Right lobe of liver (tissue), 6 donors: ENCODE measurements at regions not wholly inside any gene's neighbourhood (a gene's known extent, or its start where the extent isn't known, plus 50 kb on each side); places are given as distances from the start of the nearest gene placed in this dataset.

Experiments used
- ATAC-seq, 4 donors: fragments of 200-7000 bp; cut with Tn5 transposase; one replicate each; pipeline ENCODE4 v1.9.1; 2020; ENCODE audit warnings: mild to moderate bottlenecking in 4 of 4, moderate library complexity in 4 of 4
- DNase-seq, 3 donors: peaks; one replicate each; pipeline ENCODE4 v3.0.0-alpha.2; 2020
- H3K27ac ChIP-seq, 3 donors: fragments of 200-600 bp; one replicate each; pipeline ENCODE4 v1.8.0; 2022
- H3K27me3 ChIP-seq, 2 donors: fragments of 200-600 bp; one replicate each; pipeline ENCODE4 v1.8.0; 2022
- H3K36me3 ChIP-seq, 4 donors: fragments of 200-600 bp; sonication (generic) in 1 of 4; one replicate each; pipeline versions ENCODE4 v1.5.1 to v1.8.0; 2017 to 2022; ENCODE audit warnings: control low read depth in 1 of 4
- H3K4me1 ChIP-seq, 4 donors: fragments of 200-600 bp; sonication (generic) in 1 of 4; one replicate each; pipeline versions ENCODE4 v1.5.1 to v1.8.0; 2017 to 2022; ENCODE audit warnings: control low read depth in 1 of 4
- H3K4me3 ChIP-seq, 3 donors: fragments of 200-600 bp; one replicate each; pipeline ENCODE4 v1.8.0; 2022
- H3K9me3 ChIP-seq, 4 donors: fragments of 200-600 bp; sonication (generic) in 1 of 4; one replicate each; pipeline versions ENCODE4 v1.5.1 to v1.8.0; 2017 to 2022; ENCODE audit warnings: control low read depth in 1 of 4
- CTCF ChIP-seq, 4 donors: fragments of 200-600 bp in 3 of 4; fragments of 450-650 bp in 1 of 4; IDR thresholded peaks; one replicate each; pipeline versions ENCODE4 v1.5.1 to v1.8.0; 2016 to 2022; ENCODE audit warnings: antibody characterized with exemption in 4 of 4, mild to moderate bottlenecking in 2 of 4
- POLR2A ChIP-seq: fragments of 450-650 bp; IDR thresholded peaks from one replicate; pipeline ENCODE4 v1.6.1; 2017; ENCODE audit warnings: antibody characterized with exemption, mild to moderate bottlenecking
- WGBS: methylation state at CpG from one replicate; pipeline ENCODE4 v1.1.6; 2018; ENCODE audit warnings: low coverage, low lambda C conversion rate; ENCODE audit not compliant: insufficient coverage; ENCODE audit errors: missing lambda C conversion rate; 5-methylcytosine and 5-hydroxymethylcytosine counted together
- intact Hi-C, 2 donors: fragments of 100-400 bp; cut with DNase I; formaldehyde crosslinking; loops; one replicate each; pipeline versions ENCODE4 v1.11.2 to v1.14.1; 2022
- donor health status: DM: no; HTN: yes; CAD: no.
- donor health status: DM: no; HTN: no; CAD: no.
- donor health status: DM: no; HTN: no; CAD: no.
- donor health status: DM: no; HTN: yes; CAD: no.
- donor health status: DM: no; HTN: yes; CAD: no.

- Histone ChIP-seq H3K27ac (no peak overlapping the region), H3K9me3 (no peaks in the 10 kb centered on the region), H3K4me1 (no peaks in the 10 kb centered on the region), H3K36me3 (no peaks in the 10 kb centered on the region), H3K27me3 (no peaks in the 10 kb centered on the region), H3K4me3 (no peak overlapping the region)
- DNase-seq (no peak), ATAC-seq (no peak)
- TF ChIP-seq POLR2A (no peak), CTCF (IDR thresholded peaks at IDR 0.05) (no peak)
- 67% methylated on average over 3 of the region's 3 CpGs for WGBS
- intact Hi-C loops, result no loop called here
These were observed 322.6 kb downstream of the LTN1 start for GRCh38 chr21:28669971-28670653.

GRCh38 chr21:28669321-28669720, 323.4 kb downstream of the LTN1 start:
- WGBS, result 63% methylated on average over 2 of the region's 2 CpGs
- Histone ChIP-seq H3K4me1 (no peaks in the 10 kb centered on the region), H3K4me3 (no peak overlapping the region), H3K9me3 (no peaks in the 10 kb centered on the region), H3K27me3 (no peaks in the 10 kb centered on the region), H3K27ac (no peak overlapping the region), H3K36me3 (no peaks in the 10 kb centered on the region)
- ATAC-seq, result no peak
- TF ChIP-seq CTCF (IDR thresholded peaks at IDR 0.05) (no peak), POLR2A (no peak)
- DNase-seq, result no peak
- intact Hi-C loops, result no loop called here

- no peak overlapping the region for H3K27ac ChIP-seq
- intact Hi-C loops, result no loop called here
- H3K9me3 ChIP-seq, result no peaks in the 10 kb centered on the region
- no peak overlapping the region for H3K4me3 ChIP-seq
- 88% methylated on average over 5 of the region's 5 CpGs for WGBS
- no peaks in the 10 kb centered on the region for H3K36me3 ChIP-seq
- H3K27me3 ChIP-seq, result no peaks in the 10 kb centered on the region
- no peaks in the 10 kb centered on the region for H3K4me1 ChIP-seq
- TF ChIP-seq CTCF (IDR thresholded peaks at IDR 0.05), result no peak
- no peak for TF ChIP-seq POLR2A
- ATAC-seq, result no peak
- no peak for DNase-seq
These were observed 328.9 kb downstream of the LTN1 start for GRCh38 chr21:28663754-28664153.

GRCh38 chr21:28663111-28663693, 329.5 kb downstream of the LTN1 start:
- Histone ChIP-seq H3K36me3 (no peaks in the 10 kb centered on the region), H3K4me1 (no peaks in the 10 kb centered on the region), H3K27me3 (no peaks in the 10 kb centered on the region), H3K27ac (no peak overlapping the region), H3K4me3 (no peak overlapping the region), H3K9me3 (no peaks in the 10 kb centered on the region)
- intact Hi-C loops, result no loop called here
- WGBS, result 80% methylated on average over 2 of the region's 4 CpGs
- ATAC-seq (no peak), DNase-seq (no peak)
- no peak for TF ChIP-seq POLR2A
- no peak for TF ChIP-seq CTCF (IDR thresholded peaks at IDR 0.05)
